ENCODE measurements at regions not wholly inside any gene's neighbourhood (a gene's known extent, or its start where the extent isn't known, plus 50 kb on each side); places are given as distances from the start of the nearest gene placed in this dataset.

DNA sequence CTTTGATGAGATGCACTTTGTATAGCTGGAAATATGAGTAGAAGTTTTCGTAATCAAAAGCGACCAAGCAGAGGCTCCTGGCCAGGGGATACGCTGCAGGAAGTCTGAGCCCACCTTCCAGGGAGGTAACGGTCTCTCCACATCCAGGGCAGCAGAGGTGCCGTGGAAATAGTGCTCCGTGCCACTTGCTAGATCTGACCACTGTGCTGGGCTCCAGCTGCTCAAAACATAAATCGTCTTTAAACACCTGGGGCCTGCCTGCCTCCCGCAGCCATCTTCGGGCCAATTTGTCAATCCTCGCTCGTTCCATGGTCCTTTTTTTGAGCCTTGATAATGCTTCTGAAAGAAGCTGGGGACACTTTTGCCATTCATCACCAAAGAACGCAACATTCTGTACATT lies 445.0 kb downstream of the ZNF536 start:
- TF ChIP-seq, protein P1, sequence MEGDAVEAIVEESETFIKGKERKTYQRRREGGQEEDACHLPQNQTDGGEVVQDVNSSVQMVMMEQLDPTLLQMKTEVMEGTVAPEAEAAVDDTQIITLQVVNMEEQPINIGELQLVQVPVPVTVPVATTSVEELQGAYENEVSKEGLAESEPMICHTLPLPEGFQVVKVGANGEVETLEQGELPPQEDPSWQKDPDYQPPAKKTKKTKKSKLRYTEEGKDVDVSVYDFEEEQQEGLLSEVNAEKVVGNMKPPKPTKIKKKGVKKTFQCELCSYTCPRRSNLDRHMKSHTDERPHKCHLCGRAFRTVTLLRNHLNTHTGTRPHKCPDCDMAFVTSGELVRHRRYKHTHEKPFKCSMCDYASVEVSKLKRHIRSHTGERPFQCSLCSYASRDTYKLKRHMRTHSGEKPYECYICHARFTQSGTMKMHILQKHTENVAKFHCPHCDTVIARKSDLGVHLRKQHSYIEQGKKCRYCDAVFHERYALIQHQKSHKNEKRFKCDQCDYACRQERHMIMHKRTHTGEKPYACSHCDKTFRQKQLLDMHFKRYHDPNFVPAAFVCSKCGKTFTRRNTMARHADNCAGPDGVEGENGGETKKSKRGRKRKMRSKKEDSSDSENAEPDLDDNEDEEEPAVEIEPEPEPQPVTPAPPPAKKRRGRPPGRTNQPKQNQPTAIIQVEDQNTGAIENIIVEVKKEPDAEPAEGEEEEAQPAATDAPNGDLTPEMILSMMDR (IDR thresholded peaks at IDR 0.05; ENCODE audit: insufficient read depth, low read depth, low read length): no peak
- Histone ChIP-seq H3K27me3 (ENCODE audit: control insufficient read depth, insufficient read depth, low read length) (no peaks in the 10 kb centered on the region), H3K36me3 (ENCODE audit: control insufficient read depth, insufficient read depth, low read length) (no peaks in the 10 kb centered on the region), H3K4me3 (ENCODE audit: low read depth, low read length) (no peak overlapping the region)
- ChIA-PET POLR2A (no interaction called here), CTCF (no interaction called here)
- DNase-seq (ENCODE audit: low read depth): no peak

DNA sequence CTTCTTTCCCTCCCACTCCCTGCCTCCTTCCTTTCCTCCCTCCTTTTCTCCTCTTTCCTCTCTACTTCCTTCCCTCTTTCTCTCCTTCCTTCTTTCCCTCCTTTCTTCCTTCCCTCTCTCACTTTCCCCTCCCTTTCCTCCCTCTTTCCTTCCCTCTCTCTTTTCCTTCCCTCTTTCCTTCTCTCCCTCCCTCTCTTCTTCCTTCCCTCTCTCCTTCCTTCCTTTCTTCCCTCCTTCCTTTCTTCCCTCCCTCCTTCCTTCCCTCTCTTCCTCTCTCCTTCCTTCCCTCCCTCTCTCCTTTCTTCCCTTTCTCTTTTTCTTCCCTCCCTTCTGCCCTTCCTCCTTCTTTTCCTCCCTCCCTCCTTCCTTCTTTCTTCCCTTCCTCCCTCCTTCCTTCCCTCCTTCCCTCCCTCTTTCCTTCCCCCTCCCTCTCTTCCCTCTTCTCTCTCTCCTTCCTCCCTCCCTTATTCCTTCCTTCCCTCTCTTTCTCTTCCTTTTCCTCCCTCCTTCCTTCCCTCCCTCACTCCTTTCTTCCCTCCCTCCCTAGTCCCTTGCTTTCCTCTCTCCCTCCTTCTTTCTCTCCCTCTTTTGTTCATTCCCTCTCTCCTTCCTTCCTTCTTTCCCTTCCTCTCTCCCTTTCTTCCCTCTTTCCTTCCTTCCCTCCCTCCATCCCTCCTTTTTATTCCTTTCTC lies 443.9 kb downstream of the ZNF536 start:
- POLR2A ChIA-PET: no interaction called here
- no peak for DNase-seq (ENCODE audit: low read depth)
- CTCF ChIA-PET: no interaction called here
- TF ChIP-seq, protein P1 (IDR thresholded peaks at IDR 0.05; ENCODE audit: insufficient read depth, low read depth, low read length): no peak
- Histone ChIP-seq H3K36me3 (ENCODE audit: control insufficient read depth, insufficient read depth, low read length) (no peaks in the 10 kb centered on the region), H3K27me3 (ENCODE audit: control insufficient read depth, insufficient read depth, low read length) (no peaks in the 10 kb centered on the region), H3K4me3 (ENCODE audit: low read depth, low read length) (no peak overlapping the region)

DNA sequence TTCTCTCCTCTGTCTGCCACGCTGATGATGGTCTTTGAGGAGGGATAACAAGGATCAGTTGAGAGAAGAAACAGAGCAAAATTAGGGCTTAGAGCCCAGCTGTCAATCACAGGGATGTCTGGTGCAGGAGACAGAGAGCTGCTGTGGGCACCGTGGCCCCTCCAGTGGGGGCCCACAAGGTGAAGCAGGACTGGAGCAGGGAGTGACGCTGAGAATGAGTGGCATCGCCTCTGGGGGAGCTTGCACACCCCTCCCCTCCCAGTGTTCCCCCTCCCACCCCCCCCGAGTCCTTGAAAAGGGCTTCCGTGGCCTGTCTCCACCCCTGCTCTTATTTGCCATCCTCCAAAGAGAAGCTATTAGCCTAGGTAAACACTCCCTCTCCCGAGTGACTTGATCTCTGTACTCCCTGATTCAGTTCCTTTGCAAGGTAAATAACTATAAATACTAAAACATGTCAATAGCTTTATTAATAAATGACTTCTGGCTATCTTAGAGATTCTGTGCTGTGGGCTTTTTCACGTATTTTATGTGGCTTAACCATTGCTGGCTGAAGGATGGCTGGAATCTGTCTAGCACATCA lies 440.0 kb downstream of the ZNF536 start:
- TF ChIP-seq, protein P1 (IDR thresholded peaks at IDR 0.05; ENCODE audit: insufficient read depth, low read depth, low read length): no peak
- no peak for DNase-seq (ENCODE audit: low read depth)
- no peak overlapping the region for H3K4me3 ChIP-seq (ENCODE audit: low read depth, low read length)
- CTCF ChIA-PET: interaction anchor here (0.6 kb wide), 1 partner anchor 1149 kb away, joined by 4 read pairs; no protein-coding TSS in a partner anchor
- POLR2A ChIA-PET: no interaction called here
- no peaks in the 10 kb centered on the region for H3K36me3 ChIP-seq (ENCODE audit: control insufficient read depth, insufficient read depth, low read length)
- H3K27me3 ChIP-seq (ENCODE audit: control insufficient read depth, insufficient read depth, low read length): no peaks in the 10 kb centered on the region

DNA sequence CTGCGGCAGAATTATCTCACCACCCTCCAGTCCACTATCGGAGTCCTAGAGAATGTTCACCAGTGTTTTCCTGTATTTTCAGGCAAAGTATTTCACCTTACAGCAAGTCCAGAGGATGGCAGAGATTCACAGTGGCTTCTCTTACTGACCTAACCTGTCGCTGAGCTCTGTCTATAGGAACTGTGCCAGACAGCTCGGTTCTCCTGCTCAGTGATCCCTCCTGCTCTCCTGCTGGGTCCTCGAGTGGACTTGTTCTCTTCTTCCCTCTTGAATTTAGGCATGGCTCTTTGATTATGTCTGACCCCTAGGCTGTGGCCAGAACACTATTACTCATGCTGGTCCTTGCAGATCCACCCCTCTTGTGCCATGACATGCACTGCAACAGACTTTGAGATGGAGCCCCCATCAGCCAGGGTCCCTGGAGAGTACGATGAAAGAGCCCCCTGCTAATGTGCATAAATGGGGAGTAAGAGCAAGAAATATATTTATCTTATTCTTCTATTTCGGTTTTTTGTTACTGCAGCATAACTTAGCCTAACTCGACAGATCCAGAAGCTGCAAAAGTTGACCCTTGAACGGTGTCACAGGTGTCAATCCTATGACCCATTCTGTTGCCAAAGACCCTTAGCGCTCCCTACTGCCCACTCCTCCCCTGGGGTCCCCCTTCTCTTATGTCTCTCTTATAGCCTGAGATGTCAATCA lies 439.4 kb downstream of the ZNF536 start:
- TF ChIP-seq, protein P1 (IDR thresholded peaks at IDR 0.05; ENCODE audit: insufficient read depth, low read depth, low read length): no peak
- ChIA-PET CTCF (interaction anchor here (0.6 kb wide), 1 partner anchor 84 kb away, joined by 3 read pairs; no protein-coding TSS in a partner anchor), POLR2A (no interaction called here)
- Histone ChIP-seq H3K36me3 (ENCODE audit: control insufficient read depth, insufficient read depth, low read length) (no peaks in the 10 kb centered on the region), H3K27me3 (ENCODE audit: control insufficient read depth, insufficient read depth, low read length) (no peaks in the 10 kb centered on the region), H3K4me3 (ENCODE audit: low read depth, low read length) (no peak overlapping the region)
- DNase-seq (ENCODE audit: low read depth): no peak

DNA sequence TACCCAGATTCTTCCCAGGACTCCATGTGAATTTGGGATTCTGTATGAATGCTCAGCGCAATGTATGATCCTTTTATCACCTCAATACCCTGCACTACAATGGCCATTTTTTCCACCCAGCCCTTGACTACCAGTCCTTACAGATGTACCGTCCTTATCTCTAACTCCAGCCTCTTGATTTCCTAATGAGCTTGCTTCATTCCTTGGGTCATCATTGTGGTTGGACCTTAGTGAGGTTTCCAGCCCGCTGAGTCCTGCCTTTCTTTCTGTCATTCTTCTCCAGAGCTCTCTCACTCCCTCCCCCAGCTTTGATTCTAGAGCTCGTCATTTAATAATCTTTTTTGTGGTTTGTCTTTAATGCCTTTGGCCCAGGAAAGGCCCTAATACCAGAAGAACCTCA lies 438.5 kb downstream of the ZNF536 start:
- POLR2A ChIA-PET: no interaction called here
- TF ChIP-seq, protein P1 (IDR thresholded peaks at IDR 0.05; ENCODE audit: insufficient read depth, low read depth, low read length): no peak
- no peak for DNase-seq (ENCODE audit: low read depth)
- H3K36me3 ChIP-seq (ENCODE audit: control insufficient read depth, insufficient read depth, low read length): no peaks in the 10 kb centered on the region
- H3K4me3 ChIP-seq (ENCODE audit: low read depth, low read length): no peak overlapping the region
- no peaks in the 10 kb centered on the region for H3K27me3 ChIP-seq (ENCODE audit: control insufficient read depth, insufficient read depth, low read length)
- CTCF ChIA-PET: interaction anchor here (0.6 kb wide), 1 partner anchor 85 kb away, joined by 3 read pairs; no protein-coding TSS in a partner anchor
